ENCODE measurements at regions not wholly inside any gene's neighbourhood (a gene's known extent, or its start where the extent isn't known, plus 50 kb on each side); places are given as distances from the start of the nearest gene placed in this dataset.

DNA sequence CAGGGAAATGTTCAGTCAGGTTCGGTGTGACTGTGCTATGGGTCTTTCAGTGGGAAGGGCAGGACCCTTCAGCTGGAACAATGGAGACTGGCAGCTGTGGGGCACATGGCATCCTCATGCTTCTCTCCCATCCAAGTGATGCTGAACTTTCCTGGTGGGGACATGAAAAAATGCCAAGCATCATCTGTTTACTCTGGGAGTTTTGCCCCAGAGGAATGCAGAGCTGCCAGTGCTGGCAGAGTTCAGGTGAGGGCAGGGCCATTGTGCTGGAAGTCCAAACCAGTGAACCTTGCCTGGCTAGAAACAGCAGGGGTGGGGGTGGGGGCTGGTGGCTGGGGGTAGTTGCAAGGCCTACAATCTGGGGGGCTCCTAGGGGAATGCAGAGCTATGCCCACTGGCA, 1320.6 kb downstream of the PCDH9 start:
- H3K9me3 ChIP-seq (replicated peaks; ENCODE audit: control insufficient read depth, insufficient read depth, low read length), result no peaks in the 10 kb centered on the region; the same call in 2 of the 3 replicates
- TF ChIP-seq KLF5 (IDR thresholded peaks at IDR 0.05; ENCODE audit: partially characterized antibody) (no peak), ZNF622 (IDR thresholded peaks at IDR 0.05) (no peak), PAX8 (IDR thresholded peaks at IDR 0.05) (no peak), CBX3 (IDR thresholded peaks at IDR 0.05; ENCODE audit: borderline replicate concordance, low read depth) (no peak), MYB (IDR thresholded peaks at IDR 0.05; ENCODE audit: borderline replicate concordance, low read depth, low read length) (no peak), POLR2AphosphoS5 (IDR thresholded peaks at IDR 0.05; ENCODE audit: low read length) (no peak), ZZZ3 (IDR thresholded peaks at IDR 0.05; ENCODE audit: control insufficient read depth, insufficient read length, low read depth) (no peak), SIN3A (IDR thresholded peaks at IDR 0.05; ENCODE audit: low read depth, low read length) (no peak)
- TF ChIP-seq, protein P1, sequence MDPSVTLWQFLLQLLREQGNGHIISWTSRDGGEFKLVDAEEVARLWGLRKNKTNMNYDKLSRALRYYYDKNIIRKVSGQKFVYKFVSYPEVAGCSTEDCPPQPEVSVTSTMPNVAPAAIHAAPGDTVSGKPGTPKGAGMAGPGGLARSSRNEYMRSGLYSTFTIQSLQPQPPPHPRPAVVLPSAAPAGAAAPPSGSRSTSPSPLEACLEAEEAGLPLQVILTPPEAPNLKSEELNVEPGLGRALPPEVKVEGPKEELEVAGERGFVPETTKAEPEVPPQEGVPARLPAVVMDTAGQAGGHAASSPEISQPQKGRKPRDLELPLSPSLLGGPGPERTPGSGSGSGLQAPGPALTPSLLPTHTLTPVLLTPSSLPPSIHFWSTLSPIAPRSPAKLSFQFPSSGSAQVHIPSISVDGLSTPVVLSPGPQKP (IDR thresholded peaks at IDR 0.05; ENCODE audit: low read depth, low read length), result no peak
- FAIRE-seq, result no peak
- no peak for ATAC-seq
- no peak overlapping the region for H3K9ac ChIP-seq (ENCODE audit: control insufficient read depth, insufficient read depth, low read length)
- no peak overlapping the region for H3K4me3 ChIP-seq
- RAD21 ChIA-PET (ENCODE audit: unreplicated experiment), result no interaction called here
- no peaks in the 10 kb centered on the region for H4K20me1 ChIP-seq (ENCODE audit: control insufficient read depth, insufficient read depth)
- H3K79me2 ChIP-seq (ENCODE audit: control insufficient read depth, insufficient read depth, low read length), result no peaks in the 10 kb centered on the region
- POLR2A ChIA-PET, result no interaction called here
- BruUV-seq (replicated peaks), result no TSS peak
- SMC1A ChIA-PET (ENCODE audit: uncharacterized antibody, unreplicated experiment), result no interaction called here
- 6% methylated on average over 1 of the region's 1 CpG for WGBS (ENCODE audit: insufficient coverage, insufficient replicate concordance, low lambda C conversion rate, missing lambda C conversion rate)
- H2AFZ ChIP-seq (ENCODE audit: control insufficient read depth, low read depth, low read length), result no peak overlapping the region
- no peaks in the 10 kb centered on the region for H3K27me3 ChIP-seq (replicated peaks in 1 of 2; ENCODE audit: control insufficient read depth in 2 of 2, insufficient read depth in 2 of 2, low read length in 1 of 2)
- CTCF ChIA-PET, result no interaction called here
- no peaks in the 10 kb centered on the region for H3K4me1 ChIP-seq (ENCODE audit: control insufficient read depth, insufficient read depth, low read length)
- DNase-seq (ENCODE audit: low read depth, low spot score), result no peak
- in situ Hi-C loops (cut with MboI), result no loop called here
- no peak overlapping the region for H3K4me2 ChIP-seq (ENCODE audit: control insufficient read depth, insufficient read depth)
- intact Hi-C loops (cut with micrococcal nuclease; ENCODE audit: unreplicated experiment), result no loop called here
- no peaks in the 10 kb centered on the region for H3K36me3 ChIP-seq (ENCODE audit: control insufficient read depth in 2 of 2, insufficient read depth in 2 of 2, low read length in 1 of 2)
- no peak overlapping the region for H3K27ac ChIP-seq (ENCODE audit: control insufficient read depth, insufficient read depth)
